Muscle of back (tissue), 3 donors: ENCODE measurements at regions not wholly inside any gene's neighbourhood (a gene's known extent, or its start where the extent isn't known, plus 50 kb on each side); places are given as distances from the start of the nearest gene placed in this dataset.

Experiments
- DNase-seq, 3 donors: peaks; one replicate each; pipeline versions ENCODE4 v3.0.0 to v3.0.0-alpha.2; 2013

GRCh38 chr18:40812981-40813515 is 1142.0 kb upstream of the PIK3C3 start:
- DNase-seq: no peak

GRCh38 chr18:40810372-40810771 is 1144.7 kb upstream of the PIK3C3 start:
- no peak for DNase-seq

GRCh38 chr18:40789286-40789685 is 1165.7 kb upstream of the PIK3C3 start:
- no peak for DNase-seq

- DNase-seq: no peak
Measured at GRCh38 chr18:40782453-40783130, 1172.4 kb upstream of the PIK3C3 start.

- DNase-seq: no peak
Measured at GRCh38 chr18:40769786-40770185, 1185.2 kb upstream of the PIK3C3 start.

- no peak for DNase-seq
Measured at GRCh38 chr18:40760251-40760650, 1194.8 kb upstream of the PIK3C3 start.

- no peak for DNase-seq
Measured at GRCh38 chr18:40754477-40754876, 1200.6 kb upstream of the PIK3C3 start.

GRCh38 chr18:40752316-40752715 is 1202.7 kb upstream of the PIK3C3 start:
- DNase-seq: no peak

GRCh38 chr18:40751186-40751585 is 1203.8 kb upstream of the PIK3C3 start:
- peak in 2 of 3 donors; percentile 22 to 62 for DNase-seq

- no peak for DNase-seq
Measured at GRCh38 chr18:40739029-40739428, 1216.0 kb upstream of the PIK3C3 start.

GRCh38 chr18:40738321-40738880 is 1216.6 kb upstream of the PIK3C3 start:
- no peak for DNase-seq

- DNase-seq: no peak
Measured at GRCh38 chr18:40708726-40709125, 1246.3 kb upstream of the PIK3C3 start.

GRCh38 chr18:40707797-40708196 is 1247.2 kb upstream of the PIK3C3 start:
- no peak for DNase-seq

GRCh38 chr18:40698129-40698528 is 1256.9 kb upstream of the PIK3C3 start:
- no peak for DNase-seq

- no peak for DNase-seq
Measured at GRCh38 chr18:40695526-40695925, 1259.5 kb upstream of the PIK3C3 start.

GRCh38 chr18:40692871-40693270 is 1262.2 kb upstream of the PIK3C3 start:
- no peak for DNase-seq

- DNase-seq: no peak
Measured at GRCh38 chr18:40690062-40690461, 1265.0 kb upstream of the PIK3C3 start.

GRCh38 chr18:40687399-40687798 is 1267.6 kb upstream of the PIK3C3 start:
- peak in 1 of 3 donors; percentile 38 for DNase-seq

- DNase-seq: no peak
Measured at GRCh38 chr18:40686836-40687235, 1268.2 kb upstream of the PIK3C3 start.

GRCh38 chr18:40685219-40685618 is 1269.8 kb upstream of the PIK3C3 start:
- no peak for DNase-seq

- DNase-seq: no peak
Measured at GRCh38 chr18:40678318-40678717, 1276.7 kb upstream of the PIK3C3 start.

GRCh38 chr18:40676668-40677067 is 1278.4 kb upstream of the PIK3C3 start:
- no peak for DNase-seq

GRCh38 chr18:40673150-40673549 is 1281.9 kb upstream of the PIK3C3 start:
- DNase-seq: no peak

- no peak for DNase-seq
Measured at GRCh38 chr18:40672590-40672989, 1282.4 kb upstream of the PIK3C3 start.
